ENCODE measurements at regions not wholly inside any gene's neighbourhood (a gene's known extent, or its start where the extent isn't known, plus 50 kb on each side); places are given as distances from the start of the nearest gene placed in this dataset.
"Not testable (repeated sequence)": the region's sequence is repeated elsewhere in the genome, so short reads cannot be mapped to it uniquely, and the experiment has no call there.

- no peaks in the 10 kb centered on the region for H3K36me3 Mint-ChIP-seq (ENCODE audit: low read depth)
- TF ChIP-seq, protein P1, sequence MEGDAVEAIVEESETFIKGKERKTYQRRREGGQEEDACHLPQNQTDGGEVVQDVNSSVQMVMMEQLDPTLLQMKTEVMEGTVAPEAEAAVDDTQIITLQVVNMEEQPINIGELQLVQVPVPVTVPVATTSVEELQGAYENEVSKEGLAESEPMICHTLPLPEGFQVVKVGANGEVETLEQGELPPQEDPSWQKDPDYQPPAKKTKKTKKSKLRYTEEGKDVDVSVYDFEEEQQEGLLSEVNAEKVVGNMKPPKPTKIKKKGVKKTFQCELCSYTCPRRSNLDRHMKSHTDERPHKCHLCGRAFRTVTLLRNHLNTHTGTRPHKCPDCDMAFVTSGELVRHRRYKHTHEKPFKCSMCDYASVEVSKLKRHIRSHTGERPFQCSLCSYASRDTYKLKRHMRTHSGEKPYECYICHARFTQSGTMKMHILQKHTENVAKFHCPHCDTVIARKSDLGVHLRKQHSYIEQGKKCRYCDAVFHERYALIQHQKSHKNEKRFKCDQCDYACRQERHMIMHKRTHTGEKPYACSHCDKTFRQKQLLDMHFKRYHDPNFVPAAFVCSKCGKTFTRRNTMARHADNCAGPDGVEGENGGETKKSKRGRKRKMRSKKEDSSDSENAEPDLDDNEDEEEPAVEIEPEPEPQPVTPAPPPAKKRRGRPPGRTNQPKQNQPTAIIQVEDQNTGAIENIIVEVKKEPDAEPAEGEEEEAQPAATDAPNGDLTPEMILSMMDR (IDR thresholded peaks at IDR 0.05) = no peak
- no peak overlapping the region for H3K27ac Mint-ChIP-seq
- DNase-seq = no peak
- no peaks in the 10 kb centered on the region for H3K27me3 Mint-ChIP-seq (ENCODE audit: low read depth, poor library complexity)
- H3K9me3 Mint-ChIP-seq = no peaks in the 10 kb centered on the region
- no peak overlapping the region for H3K4me3 Mint-ChIP-seq
- H3K4me1 Mint-ChIP-seq = peaks cover 56% of the 10 kb centered on the region
These were observed 163.4 kb upstream of the HEY2 start for GRCh38 chr6:125586074-125586473.

- Mint-ChIP-seq H3K4me1 (peaks cover 56% of the 10 kb centered on the region), H3K4me3 (no peak overlapping the region), H3K36me3 (ENCODE audit: low read depth) (no peaks in the 10 kb centered on the region), H3K27ac (no peak overlapping the region), H3K9me3 (no peaks in the 10 kb centered on the region), H3K27me3 (ENCODE audit: low read depth, poor library complexity) (no peaks in the 10 kb centered on the region)
- DNase-seq = no peak
- TF ChIP-seq, protein P1 (IDR thresholded peaks at IDR 0.05) = no peak
These were observed 162.8 kb upstream of the HEY2 start for GRCh38 chr6:125586605-125587004.

- no peak for DNase-seq
- H3K9me3 Mint-ChIP-seq = no peaks in the 10 kb centered on the region
- H3K27ac Mint-ChIP-seq = peak overlapping the region; percentile 73
- H3K36me3 Mint-ChIP-seq (ENCODE audit: low read depth) = no peaks in the 10 kb centered on the region
- no peaks in the 10 kb centered on the region for H3K27me3 Mint-ChIP-seq (ENCODE audit: low read depth, poor library complexity)
- no peak overlapping the region for H3K4me3 Mint-ChIP-seq
- TF ChIP-seq, protein P1 (IDR thresholded peaks at IDR 0.05) = no peak
- H3K4me1 Mint-ChIP-seq = peaks cover 56% of the 10 kb centered on the region
These were observed 161.5 kb upstream of the HEY2 start for GRCh38 chr6:125587666-125588632.

GRCh38 chr6:125591796-125592195, 157.6 kb upstream of the HEY2 start:
- H3K27ac Mint-ChIP-seq = not testable (repeated sequence)

GRCh38 chr6:125593746-125594145, 155.7 kb upstream of the HEY2 start:
- TF ChIP-seq, protein P1 (IDR thresholded peaks at IDR 0.05) = no peak
- H3K27me3 Mint-ChIP-seq (ENCODE audit: low read depth, poor library complexity) = no peaks in the 10 kb centered on the region
- no peaks in the 10 kb centered on the region for H3K9me3 Mint-ChIP-seq
- peak overlapping the region; percentile 89 for H3K27ac Mint-ChIP-seq
- no peak for DNase-seq
- no peaks in the 10 kb centered on the region for H3K36me3 Mint-ChIP-seq (ENCODE audit: low read depth)
- H3K4me1 Mint-ChIP-seq = peaks cover 25% of the 10 kb centered on the region
- no peak overlapping the region for H3K4me3 Mint-ChIP-seq

More at GRCh38 chr6:125591796-125592195, 157.6 kb upstream of the HEY2 start:
- H3K27me3 Mint-ChIP-seq (ENCODE audit: low read depth, poor library complexity); H3K36me3 Mint-ChIP-seq (ENCODE audit: low read depth); H3K9me3 Mint-ChIP-seq; H3K4me3 Mint-ChIP-seq; DNase-seq: not testable (repeated sequence)
- peaks cover 26% of the 10 kb centered on the region for H3K4me1 Mint-ChIP-seq

DNA sequence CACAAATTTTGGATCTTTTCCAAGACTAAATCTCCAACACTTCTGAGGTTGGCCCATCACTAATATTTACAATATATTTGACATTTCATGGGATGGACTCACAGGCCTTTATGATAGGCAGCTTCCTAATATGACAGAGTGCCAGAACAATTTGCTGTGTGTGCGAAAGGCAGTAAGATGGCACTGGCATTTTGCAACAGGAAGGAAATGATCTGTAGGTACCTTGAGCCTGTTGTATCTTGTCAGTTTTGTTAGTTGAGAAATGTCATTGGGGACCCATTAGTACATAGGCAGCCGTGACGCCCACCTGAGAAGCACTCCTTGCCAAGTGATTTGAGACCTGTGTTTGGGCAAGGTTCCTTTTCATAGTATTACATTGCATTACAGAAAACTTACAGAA, 153.4 kb upstream of the HEY2 start:
- TF ChIP-seq, protein P1 (IDR thresholded peaks at IDR 0.05) = no peak
- no peaks in the 10 kb centered on the region for H3K9me3 Mint-ChIP-seq
- DNase-seq = no peak
- H3K4me1 Mint-ChIP-seq = peaks cover 32% of the 10 kb centered on the region
- H3K27me3 Mint-ChIP-seq (ENCODE audit: low read depth, poor library complexity) = no peaks in the 10 kb centered on the region
- H3K4me3 Mint-ChIP-seq = no peak overlapping the region
- no peak overlapping the region for H3K27ac Mint-ChIP-seq
- H3K36me3 Mint-ChIP-seq (ENCODE audit: low read depth) = no peaks in the 10 kb centered on the region

Measured in nephron progenitor cell (in vitro differentiated cells).